NCI-H1417 treated with DMSO at 0.1 percent for 48 hours (cell line): ENCODE measurements at regions not wholly inside any gene's neighbourhood (a gene's known extent, or its start where the extent isn't known, plus 50 kb on each side); places are given as distances from the start of the nearest gene placed in this dataset.
"Not testable (repeated sequence)": the region's sequence is repeated elsewhere in the genome, so short reads cannot be mapped to it uniquely, and the experiment has no call there.

Source experiments
- DNase-seq: peaks from one replicate; lab custom pipeline; 2025; lab: John Stamatoyannopoulos, UW

DNA sequence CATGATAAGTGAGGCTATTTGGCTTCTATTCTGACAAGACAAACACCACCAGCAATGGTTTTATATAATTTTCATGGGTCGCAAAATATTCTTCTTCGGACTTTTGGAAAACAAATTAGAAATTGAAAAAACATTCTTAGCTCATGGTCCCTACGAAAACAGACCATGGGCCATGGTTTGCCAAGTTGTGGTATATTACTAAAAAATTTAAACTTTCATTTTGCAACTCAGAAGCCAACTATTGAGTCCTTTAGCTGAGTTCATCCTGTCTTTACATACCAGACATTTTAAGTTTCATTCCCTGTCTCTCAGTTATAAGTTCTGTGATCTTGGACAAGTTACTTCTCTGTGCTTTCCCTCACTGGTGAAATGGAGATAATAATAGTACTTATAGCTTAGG lies 198.1 kb downstream of the CSNK1G3 start:
- DNase-seq = no peak

DNA sequence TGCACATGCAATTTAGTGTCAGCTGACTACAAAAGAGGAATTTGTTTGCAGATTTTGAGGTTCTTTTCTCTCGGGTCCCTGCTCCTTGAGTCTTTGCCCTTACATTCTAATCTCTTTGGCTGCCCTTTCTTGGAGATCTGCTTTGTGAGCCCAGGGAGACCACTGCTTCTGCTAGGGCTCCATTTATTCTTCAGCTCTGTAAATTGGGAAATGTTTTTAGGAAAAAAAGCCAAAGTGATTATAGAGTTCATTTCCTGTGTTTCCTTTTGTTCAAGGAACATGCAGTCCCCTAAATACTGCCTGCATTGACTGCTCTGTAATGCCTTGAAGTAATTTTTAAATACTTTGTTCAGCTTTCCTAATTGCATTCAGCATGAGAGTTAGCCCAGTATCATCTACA lies 197.4 kb downstream of the CSNK1G3 start:
- DNase-seq = no peak

- DNase-seq = no peak
Measured at GRCh38 chr5:123708074-123708806, 196.3 kb downstream of the CSNK1G3 start.

GRCh38 chr5:123706531-123706930 lies 194.6 kb downstream of the CSNK1G3 start:
- no peak for DNase-seq

- no peak for DNase-seq
Measured at GRCh38 chr5:123705741-123706140, 193.8 kb downstream of the CSNK1G3 start.

- DNase-seq = no peak
Measured at GRCh38 chr5:123701511-123702200, 189.7 kb downstream of the CSNK1G3 start.

- DNase-seq = no peak
Measured at GRCh38 chr5:123700624-123701287, 188.8 kb downstream of the CSNK1G3 start.

GRCh38 chr5:123699571-123699970 lies 187.6 kb downstream of the CSNK1G3 start:
- no peak for DNase-seq

DNA sequence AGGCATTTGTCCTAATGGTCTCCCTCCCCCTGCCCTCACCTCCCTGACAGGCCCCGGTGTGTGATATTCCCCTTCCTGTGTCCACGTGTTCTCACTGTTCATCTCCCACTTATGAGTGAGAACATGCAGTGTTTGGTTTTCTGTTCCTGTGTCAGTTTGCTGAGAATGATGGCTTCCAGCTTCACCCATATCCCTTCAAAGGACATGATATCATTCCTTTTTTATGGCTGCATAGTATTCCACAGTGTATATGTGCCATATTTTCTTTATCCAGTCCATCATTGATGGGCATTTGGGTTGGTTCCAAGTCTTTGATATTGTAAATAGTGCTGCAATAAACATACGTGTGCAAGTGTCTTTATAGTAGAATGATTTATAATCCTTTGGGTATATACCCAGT lies 187.0 kb downstream of the CSNK1G3 start:
- not testable (repeated sequence) for DNase-seq

DNA sequence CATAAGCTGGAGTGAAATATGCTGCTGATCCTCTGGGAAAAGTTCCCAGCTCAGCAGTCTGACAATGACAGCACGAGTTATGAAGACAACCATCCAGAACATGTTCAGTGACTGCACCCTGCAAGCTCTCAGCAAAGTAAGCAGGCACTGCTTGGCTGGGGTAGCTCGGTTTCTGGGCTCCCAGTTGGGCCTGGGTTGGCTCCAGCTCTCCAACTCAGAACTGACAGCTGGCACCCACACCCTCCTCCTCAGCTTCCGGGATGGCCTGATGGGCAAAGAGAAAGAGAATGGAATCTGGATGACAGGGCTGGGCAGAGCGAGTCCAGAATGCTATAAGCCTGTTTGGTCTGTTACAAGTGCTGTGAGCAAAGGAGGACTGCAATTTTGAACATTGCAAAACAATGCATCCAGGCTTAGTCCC lies 185.0 kb downstream of the CSNK1G3 start:
- no peak for DNase-seq

DNA sequence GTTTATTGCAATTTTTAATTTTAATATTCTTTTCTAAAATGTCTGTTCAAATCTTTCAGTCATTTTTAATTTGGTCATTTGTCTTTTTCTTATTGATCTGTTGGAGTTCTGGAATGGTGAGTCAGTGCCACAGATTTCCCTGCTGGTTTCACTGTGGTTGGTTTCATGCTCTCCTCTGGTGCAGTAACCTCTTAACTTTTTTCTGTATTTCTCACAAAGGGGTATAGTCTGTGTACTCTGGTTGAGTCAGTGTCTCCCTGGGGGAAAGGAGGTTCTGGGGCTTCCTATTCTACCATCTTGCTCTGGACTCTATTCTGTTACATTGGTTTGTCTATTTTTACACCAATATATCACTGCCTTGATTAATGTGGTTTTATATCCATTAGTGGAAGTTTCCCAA lies 178.8 kb downstream of the CSNK1G3 start:
- no peak for DNase-seq

GRCh38 chr5:123681061-123681460 lies 169.1 kb downstream of the CSNK1G3 start:
- no peak for DNase-seq

DNA sequence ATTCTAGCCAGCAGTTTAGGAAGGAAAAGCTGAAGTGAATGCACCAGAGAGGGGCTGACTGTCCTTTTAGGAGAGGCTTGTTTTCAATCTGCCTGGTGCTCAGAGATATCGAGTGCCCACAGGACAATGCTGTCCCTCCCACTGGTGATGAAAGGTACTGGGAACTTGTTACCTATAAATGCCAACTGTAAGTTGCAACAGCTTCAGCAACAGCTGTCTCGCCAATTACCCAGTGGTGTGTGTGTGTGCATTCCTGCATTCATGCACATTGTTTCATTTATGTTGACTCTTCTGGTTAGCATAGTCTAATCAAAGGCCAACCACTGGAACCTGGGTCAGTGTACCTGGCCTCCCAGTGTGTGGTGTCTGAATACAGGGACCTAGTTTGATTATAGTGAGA lies 161.1 kb downstream of the CSNK1G3 start:
- no peak for DNase-seq

DNA sequence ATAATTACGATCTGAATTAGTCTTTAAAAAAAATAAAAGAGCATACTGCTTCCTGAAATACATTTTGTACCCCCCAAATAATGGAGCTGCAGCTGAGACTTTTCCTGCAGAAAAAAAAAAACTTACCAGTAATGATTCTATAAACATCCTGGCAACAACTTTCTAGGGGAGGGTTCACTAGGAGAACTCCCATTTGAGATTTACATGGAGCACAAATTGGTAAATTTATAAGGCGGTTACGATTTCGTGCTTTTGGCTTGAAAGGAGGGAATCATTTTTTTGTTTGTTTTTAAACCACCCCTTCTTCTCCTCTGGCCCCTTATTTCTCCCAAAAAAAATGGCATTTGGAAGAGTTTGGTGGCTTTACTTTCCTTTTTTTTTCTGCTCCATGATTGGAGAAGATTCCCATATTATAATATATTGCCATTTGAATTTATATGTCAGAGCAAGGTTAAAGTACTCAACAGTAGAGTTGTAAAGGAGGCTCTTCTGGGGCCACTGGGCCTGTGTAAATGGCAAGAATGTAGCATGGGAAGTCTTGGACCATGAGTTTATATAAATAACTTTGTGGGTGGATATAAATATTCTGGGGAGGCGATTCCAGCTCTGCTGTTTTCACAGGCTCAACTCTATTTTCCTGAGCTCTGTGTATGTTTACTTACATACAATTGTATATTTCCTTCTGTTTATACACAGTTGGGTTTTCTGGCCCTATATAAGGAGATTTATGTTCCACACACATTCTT lies 159.9 kb downstream of the CSNK1G3 start:
- no peak for DNase-seq

GRCh38 chr5:123671042-123671441 lies 159.1 kb downstream of the CSNK1G3 start:
- DNase-seq = peak; percentile 37
